ENCODE measurements at regions not wholly inside any gene's neighbourhood (a gene's known extent, or its start where the extent isn't known, plus 50 kb on each side); places are given as distances from the start of the nearest gene placed in this dataset.
A peak's percentile ranks its signal among the peaks of the same experiment; 100 is the strongest.

- peak; percentile 75 for ATAC-seq
Measured at GRCh38 chr13:33723772-33724435, 94.0 kb upstream of the RFC3 start.

GRCh38 chr13:33725340-33725739 lies 92.6 kb upstream of the RFC3 start:
- no peak for ATAC-seq

DNA sequence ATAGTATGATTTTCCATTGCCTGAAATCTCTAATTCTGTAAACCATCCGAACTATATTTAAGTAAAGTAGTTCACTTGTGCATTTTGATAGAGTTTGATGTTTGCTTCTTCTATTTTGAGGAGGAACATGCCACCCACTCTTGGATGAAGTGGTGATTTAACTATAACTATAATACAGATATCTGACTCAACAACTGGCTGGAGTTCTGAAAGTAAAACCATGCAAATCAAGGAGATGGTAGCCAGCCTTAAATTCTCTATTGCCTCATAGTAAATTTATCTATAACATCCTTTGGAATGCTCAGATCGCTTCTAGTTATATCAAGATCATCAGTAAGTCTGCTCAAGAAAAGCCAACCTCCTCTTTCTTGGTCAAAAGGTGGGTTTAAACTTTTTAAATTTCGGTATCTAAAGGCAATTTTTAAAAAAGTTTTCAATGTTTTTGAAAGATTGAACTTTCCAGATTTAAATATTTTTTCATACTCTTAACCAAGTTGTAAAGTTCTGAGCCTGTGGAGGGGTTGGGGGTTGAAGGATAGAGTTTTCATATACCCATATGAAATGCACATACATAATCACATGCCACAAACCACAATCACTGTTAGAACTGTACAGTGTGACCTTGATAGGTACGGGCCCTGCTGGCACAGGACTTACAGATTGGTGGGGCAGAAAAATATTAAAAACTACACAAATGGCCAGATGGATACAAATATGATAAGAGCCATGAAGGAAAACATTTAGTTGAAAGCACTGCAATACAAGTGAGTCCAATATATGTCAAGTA lies 90.5 kb upstream of the RFC3 start:
- no peak for ATAC-seq

DNA sequence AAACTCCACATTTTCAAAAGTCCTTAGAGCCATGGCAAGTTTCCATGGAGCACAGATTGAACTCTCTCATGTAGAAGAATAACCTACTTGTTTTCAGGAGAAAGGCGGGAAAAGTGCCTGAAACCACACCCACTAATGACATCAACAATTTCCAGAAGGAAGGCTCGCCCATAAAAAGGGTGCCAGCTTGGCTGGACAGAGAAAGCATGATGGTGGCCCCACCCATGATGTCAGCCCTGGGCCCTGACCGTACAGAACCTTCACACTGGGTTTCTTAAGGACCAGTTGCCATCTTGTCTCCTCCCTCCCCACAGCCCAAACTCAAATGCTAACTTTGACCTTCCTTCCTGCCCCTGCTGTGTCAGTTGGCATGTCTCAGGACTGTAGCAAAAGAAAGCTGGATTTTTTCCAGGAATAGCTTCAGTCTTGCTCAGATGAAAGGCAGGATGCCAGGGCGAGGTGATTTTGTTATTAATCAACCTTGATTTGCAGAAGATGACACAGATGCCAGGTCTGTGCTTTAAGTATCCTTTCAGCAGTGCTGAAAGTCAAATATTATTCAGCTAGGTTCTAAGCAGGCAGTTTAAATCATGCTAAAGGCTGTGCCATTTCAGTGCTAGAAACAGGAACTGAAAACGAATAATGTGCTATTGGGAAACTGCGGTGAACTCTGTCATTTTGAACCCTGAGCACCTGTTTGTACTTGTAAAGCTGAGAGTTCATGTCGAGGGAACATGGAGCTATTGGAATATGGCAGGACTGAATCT lies 89.5 kb upstream of the RFC3 start:
- peak in 1 of 2 donors; percentile 20 for ATAC-seq

- ATAC-seq = no peak
Measured at GRCh38 chr13:33730147-33730546, 87.8 kb upstream of the RFC3 start.

- ATAC-seq = no peak
Measured at GRCh38 chr13:33730619-33731018, 87.3 kb upstream of the RFC3 start.

DNA sequence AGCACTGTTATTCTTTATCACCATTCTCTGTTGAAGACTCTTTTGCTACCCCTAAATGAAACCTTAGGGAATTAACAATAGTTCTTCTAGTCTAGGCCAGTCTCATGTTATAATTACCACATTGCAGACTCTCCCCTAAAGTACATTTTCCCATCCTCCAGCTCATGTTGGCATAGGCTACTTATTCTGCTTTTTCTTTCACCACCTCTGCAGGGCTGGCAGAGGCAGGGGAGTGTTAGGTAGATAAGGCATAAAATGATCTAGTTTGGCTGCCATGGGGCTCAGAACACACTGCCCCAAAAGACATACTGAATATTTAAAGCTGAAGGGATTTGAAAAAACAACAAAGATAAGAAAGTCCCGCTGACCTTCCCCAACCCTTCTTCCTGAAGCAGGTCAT lies 82.7 kb upstream of the RFC3 start:
- ATAC-seq = no peak

DNA sequence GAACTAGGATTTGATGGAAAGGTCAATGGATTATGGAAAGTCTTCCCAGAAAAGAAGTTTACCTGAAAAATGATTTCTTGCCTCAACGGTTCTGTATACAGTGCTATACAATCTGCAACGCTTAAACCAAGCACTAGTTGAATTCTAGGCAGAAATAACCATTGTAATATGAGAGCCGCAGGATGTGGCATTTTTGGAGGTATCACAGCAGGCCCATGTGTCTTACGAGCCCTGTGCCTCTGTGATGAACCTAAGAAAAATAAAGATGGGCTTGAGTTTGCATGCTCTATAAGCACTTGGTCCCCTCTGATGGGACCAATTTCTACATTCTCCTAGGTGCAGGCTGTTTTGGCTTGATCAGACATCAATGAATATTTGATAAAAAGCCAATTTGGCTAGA lies 78.7 kb upstream of the RFC3 start:
- ATAC-seq = no peak

- ATAC-seq = no peak
Measured at GRCh38 chr13:33740134-33740538, 77.8 kb upstream of the RFC3 start.

DNA sequence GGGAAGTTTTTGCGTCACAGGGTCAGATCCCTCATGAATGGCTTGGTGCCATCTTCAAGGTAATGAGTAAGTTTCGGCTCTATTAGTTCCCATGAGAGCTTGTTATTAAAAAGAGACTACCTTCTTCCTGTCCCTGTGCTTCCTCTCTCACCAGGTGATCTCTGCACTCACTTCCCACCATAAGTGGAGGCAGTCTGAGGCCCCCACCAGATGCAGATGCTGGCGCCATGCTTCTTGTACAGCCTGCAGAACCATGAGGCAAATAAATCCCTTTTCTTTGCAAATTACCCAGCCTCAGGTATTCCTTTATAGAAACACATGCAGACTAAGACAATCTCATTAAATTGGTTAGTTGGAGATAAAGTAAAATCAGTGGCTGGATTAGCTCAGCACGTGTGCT lies 75.6 kb upstream of the RFC3 start:
- ATAC-seq = no peak

DNA sequence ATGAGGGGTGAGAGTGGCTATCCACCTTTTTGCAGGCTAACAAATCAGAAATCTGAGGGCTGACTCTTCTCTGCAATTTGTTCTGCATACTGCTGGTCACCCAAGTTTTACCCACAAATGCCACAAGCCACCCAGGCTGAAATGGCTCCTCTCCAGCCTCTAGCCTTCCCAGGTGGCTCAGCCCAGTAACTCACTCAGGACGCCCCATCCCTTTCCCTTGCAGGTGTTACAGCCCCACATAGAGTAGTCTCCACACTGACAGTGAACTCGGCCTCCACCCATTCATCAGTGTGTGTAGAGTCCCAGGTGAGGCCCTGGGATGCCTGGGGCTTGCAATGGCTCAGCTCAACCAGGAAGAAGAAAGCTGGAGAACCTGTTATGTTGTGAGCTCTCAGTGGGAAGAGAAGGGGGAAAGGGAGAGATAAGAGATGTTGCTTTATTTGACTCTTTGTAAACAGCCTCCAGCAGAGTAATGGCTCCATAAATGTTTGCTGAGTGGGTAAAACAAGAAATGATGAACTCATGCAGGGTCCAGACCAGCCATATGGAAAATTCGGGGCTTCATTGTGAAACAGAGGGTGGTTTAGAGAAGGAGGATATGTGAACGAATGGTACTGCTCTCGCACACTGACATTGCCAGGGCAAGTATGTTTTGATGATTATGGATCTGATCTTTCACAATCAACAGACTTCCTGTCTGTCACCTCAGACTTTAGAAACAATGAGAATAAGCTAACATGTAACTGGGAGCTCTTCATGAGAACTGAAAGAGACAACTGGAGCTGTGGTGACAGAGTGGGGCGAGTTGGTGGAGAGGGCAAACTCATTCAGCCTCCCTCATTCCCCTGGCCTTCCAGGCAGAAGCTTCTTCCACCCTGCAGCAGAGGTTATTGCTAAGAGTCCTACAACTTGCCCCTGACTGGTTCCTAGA lies 74.2 kb upstream of the RFC3 start:
- ATAC-seq = peak in 1 of 2 donors; percentile 30

- ATAC-seq = no peak
Measured at GRCh38 chr13:33744589-33745369, 73.2 kb upstream of the RFC3 start.

GRCh38 chr13:33745370-33746324 lies 72.3 kb upstream of the RFC3 start:
- no peak for ATAC-seq

DNA sequence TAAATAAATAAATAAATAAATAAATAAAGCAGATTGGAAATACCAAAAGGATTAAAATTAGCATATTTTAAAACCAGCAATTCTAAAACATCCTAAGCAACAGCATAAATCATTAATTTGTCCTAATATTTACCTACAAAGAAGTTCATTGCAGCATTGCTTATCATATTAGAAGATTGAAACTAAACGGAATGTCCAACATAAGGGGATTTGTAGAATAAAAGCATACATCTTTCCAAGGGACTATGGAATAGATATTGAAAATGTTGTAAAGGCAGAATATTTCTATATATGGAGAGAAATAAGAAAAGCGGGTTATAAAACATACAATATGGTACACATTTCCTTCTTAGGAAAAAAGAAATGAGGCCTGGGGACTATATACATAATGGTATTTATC lies 71.1 kb upstream of the RFC3 start:
- ATAC-seq = no peak

GRCh38 chr13:33751151-33751550 lies 66.8 kb upstream of the RFC3 start:
- ATAC-seq = no peak

- ATAC-seq = no peak
Measured at GRCh38 chr13:33752094-33752493, 65.9 kb upstream of the RFC3 start.

DNA sequence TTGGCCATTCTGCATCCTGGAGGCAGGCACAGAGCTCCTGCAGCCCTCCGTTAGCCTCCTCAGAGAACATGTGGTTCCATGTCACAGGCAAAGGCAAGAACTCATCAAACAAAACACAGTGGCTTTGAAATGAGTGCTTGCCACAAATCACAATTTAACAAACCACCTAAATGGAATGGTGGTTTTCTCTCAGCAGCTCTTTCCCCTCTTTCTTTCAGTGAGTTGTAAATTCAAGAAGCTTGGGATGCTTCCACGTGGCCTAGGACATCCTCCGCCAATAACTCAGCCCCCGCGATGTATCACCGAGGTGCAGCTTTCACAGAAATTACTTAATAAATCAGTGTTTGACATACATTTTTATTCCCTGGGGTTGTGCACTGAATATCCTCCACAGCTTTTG lies 65.4 kb upstream of the RFC3 start:
- ATAC-seq = no peak

GRCh38 chr13:33756929-33757328 lies 61.0 kb upstream of the RFC3 start:
- no peak for ATAC-seq

DNA sequence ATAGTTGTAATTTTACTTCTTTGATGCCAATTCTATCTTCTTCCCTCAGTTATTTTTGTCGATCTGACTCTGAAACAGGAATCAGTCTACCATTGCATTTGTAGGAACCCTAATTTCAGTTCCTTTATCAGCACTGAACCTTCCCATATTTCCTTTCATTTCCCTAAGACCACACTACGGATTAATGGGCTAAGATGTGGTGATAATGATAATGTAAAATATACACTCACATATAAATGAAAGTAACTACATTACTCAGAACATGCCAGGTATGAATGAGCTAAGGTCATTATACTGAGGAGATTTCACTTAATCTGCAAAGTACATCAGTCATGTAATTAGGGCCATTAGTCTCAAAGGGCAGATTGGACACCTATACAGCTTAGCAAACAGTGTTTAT lies 60.2 kb upstream of the RFC3 start:
- ATAC-seq = no peak

- no peak for ATAC-seq
Measured at GRCh38 chr13:33758113-33758512, 59.8 kb upstream of the RFC3 start.

- no peak for ATAC-seq
Measured at GRCh38 chr13:33761740-33762139, 56.2 kb upstream of the RFC3 start.

Measured in activated CD4-positive, CD25-positive, alpha-beta regulatory T cell treated with anti-CD3 and anti-CD28 coated beads, Interleukin-2, amount 50 U/mL, for 24 hours (primary cell).